Choroid plexus epithelial cell (primary cell): ENCODE measurements at regions not wholly inside any gene's neighbourhood (a gene's known extent, or its start where the extent isn't known, plus 50 kb on each side); places are given as distances from the start of the nearest gene placed in this dataset.

Experiments
- DNase-seq: peaks from one replicate; pipeline ENCODE4 v3.0.0-alpha.2; 2010; ENCODE audit warnings: low read depth
- H3K4me3 ChIP-seq: 2 replicates; pipeline ENCODE4 v1.5.1; 2011; ENCODE audit warnings: low read depth, mild to moderate bottlenecking, control low read depth, low read length, moderate library complexity
- TF ChIP-seq, protein P1 (sequence below): conservative IDR thresholded peaks from 2 replicates; pipeline ENCODE4 v1.5.1; 2011; ENCODE audit warnings: low read depth, mild to moderate bottlenecking, control low read depth, inconsistent platforms, low read length, moderate library complexity

DNA sequence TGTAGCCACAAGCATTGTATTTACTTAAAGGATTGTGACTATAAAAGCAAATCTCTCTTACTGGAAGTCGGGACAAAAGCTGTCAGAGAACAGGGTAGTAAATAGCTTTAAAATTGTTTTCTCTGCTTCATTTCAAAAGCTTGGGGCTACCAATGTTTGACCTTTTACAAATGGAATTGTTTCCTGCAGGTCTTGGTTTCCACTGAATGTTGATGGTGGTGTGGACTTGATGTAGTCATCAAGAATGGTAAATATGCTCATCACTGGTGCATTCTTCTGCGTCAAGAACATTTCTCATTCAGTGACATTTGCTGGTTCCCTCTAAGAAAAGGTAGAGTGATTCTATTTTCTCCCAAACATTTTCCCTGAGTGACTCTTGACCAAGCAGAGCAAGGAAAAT is 435.4 kb upstream of the KHDRBS2 start:
- no peak for DNase-seq
- no peak overlapping the region for H3K4me3 ChIP-seq
- TF ChIP-seq, protein P1, sequence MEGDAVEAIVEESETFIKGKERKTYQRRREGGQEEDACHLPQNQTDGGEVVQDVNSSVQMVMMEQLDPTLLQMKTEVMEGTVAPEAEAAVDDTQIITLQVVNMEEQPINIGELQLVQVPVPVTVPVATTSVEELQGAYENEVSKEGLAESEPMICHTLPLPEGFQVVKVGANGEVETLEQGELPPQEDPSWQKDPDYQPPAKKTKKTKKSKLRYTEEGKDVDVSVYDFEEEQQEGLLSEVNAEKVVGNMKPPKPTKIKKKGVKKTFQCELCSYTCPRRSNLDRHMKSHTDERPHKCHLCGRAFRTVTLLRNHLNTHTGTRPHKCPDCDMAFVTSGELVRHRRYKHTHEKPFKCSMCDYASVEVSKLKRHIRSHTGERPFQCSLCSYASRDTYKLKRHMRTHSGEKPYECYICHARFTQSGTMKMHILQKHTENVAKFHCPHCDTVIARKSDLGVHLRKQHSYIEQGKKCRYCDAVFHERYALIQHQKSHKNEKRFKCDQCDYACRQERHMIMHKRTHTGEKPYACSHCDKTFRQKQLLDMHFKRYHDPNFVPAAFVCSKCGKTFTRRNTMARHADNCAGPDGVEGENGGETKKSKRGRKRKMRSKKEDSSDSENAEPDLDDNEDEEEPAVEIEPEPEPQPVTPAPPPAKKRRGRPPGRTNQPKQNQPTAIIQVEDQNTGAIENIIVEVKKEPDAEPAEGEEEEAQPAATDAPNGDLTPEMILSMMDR = no peak

DNA sequence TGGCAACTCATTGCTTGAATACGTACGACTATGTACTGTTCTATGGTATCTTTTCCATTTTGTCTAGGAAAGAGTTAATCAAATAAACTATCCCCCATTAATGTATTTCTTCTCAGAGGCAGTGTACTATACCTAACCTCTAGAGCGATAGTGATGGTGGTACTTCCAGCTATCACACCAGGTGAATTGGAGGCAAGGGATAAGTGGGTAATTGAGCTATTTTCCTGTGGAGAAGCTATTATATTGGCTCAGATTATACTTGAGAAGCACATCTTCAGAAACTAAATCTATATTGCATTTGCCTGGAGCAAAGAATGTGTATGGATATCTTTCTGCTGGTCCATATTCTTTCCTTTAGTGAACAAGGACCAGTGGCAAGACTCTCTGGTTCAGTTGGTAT is 430.7 kb upstream of the KHDRBS2 start:
- DNase-seq = no peak
- H3K4me3 ChIP-seq = no peak overlapping the region
- TF ChIP-seq, protein P1 = no peak

DNA sequence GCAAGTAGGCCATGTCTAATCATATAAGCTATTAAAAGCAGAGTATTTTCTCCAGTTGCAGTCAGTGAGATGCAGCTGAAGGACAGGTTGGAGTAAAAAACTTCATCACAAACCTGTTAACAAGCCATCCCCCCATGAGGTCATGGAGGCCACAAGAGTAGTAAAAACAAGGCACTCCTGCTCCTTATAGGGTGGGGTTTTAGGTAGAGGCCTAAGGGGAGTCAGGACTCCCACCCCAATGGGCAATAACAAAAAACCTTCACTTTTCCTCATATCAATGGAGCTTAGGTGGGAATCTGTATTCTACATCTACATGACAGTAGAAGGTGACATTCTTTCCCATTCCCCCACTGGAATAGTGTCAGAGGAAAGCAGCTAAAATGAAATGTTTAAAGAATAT is 428.1 kb upstream of the KHDRBS2 start:
- no peak for DNase-seq
- H3K4me3 ChIP-seq = no peak overlapping the region
- TF ChIP-seq, protein P1 = no peak

DNA sequence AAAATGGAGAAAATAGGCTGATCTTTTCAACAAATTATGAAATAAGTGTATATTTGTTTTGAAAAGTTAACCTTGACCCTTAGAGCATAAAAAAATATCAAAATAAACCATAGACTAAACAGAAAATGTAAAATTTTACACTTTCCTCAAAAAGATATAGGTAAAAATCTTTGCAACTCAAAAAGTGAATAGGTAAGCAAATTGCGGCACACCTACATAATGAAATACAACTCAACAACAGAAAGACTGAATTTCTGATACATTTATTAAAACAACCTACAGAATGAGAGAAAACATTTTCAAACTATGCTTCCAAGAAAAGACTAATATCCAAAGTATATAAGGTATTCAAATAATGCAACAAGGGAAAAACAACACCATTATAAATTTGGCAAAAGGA is 425.7 kb upstream of the KHDRBS2 start:
- no peak for DNase-seq
- TF ChIP-seq, protein P1 = no peak
- no peak overlapping the region for H3K4me3 ChIP-seq

DNA sequence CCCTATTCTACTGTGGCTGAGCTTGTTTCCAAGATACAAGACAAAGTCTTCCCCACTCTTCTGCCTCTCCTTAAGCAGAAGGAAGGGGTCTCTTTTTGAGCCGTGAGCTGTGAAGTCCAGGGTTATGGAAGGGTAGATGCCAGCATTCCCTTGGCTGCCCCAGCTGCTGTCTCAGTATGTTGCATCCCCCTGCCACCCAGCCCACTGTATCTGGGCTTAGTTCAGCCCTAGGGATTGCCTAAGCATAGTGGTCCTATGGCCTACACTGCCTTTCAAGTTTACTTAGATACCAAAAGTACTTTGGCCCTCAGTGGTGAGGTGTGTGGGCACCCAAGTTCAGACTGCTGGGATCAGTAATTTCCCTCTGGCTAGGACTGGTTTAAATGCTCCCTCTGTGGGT is 421.9 kb upstream of the KHDRBS2 start:
- DNase-seq = no peak
- TF ChIP-seq, protein P1 = no peak
- no peak overlapping the region for H3K4me3 ChIP-seq

DNA sequence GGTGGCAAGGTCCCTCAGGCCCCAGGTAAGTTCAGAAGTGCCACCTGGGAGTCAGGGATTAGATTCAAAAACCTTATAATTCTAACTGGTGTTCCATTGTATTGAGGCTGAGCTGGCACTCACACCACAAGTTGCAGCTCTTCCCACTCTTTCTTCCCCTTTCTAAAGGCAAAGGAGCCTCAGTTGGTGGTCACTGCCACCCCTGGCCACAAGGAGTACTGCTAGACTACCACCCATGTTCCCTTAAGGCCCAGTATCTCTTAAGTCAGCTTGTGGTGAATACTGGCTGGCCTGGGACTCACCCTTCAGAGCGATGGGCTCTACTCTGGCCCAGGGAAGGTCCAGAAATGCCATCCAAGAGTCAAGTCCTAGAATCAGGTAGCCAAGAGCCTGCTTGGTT is 421.1 kb upstream of the KHDRBS2 start:
- TF ChIP-seq, protein P1 = no peak
- no peak for DNase-seq
- no peak overlapping the region for H3K4me3 ChIP-seq

DNA sequence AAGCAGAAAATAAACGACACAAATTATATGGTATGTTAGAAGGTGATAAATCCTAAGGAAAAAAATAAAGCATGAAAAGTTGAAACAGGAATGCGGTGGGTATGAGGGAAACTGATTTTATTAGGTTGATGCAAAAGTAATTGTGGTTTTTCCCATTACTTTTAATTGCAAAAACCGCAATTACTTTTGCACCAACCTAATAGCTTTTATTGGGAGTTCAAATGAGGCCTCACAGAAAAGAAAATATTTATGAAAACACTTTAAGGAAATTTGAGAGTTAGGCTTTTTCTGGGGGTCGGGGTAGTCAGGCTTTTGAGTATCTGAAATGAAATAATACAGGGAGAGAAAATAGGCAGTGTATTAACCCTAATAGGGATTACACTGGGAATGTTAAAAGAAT is 397.0 kb upstream of the KHDRBS2 start:
- no peak overlapping the region for H3K4me3 ChIP-seq
- no peak for DNase-seq
- TF ChIP-seq, protein P1 = no peak
